ENCODE measurements at regions not wholly inside any gene's neighbourhood (a gene's known extent, or its start where the extent isn't known, plus 50 kb on each side); places are given as distances from the start of the nearest gene placed in this dataset.
A peak's percentile ranks its signal among the peaks of the same experiment; 100 is the strongest.

DNA sequence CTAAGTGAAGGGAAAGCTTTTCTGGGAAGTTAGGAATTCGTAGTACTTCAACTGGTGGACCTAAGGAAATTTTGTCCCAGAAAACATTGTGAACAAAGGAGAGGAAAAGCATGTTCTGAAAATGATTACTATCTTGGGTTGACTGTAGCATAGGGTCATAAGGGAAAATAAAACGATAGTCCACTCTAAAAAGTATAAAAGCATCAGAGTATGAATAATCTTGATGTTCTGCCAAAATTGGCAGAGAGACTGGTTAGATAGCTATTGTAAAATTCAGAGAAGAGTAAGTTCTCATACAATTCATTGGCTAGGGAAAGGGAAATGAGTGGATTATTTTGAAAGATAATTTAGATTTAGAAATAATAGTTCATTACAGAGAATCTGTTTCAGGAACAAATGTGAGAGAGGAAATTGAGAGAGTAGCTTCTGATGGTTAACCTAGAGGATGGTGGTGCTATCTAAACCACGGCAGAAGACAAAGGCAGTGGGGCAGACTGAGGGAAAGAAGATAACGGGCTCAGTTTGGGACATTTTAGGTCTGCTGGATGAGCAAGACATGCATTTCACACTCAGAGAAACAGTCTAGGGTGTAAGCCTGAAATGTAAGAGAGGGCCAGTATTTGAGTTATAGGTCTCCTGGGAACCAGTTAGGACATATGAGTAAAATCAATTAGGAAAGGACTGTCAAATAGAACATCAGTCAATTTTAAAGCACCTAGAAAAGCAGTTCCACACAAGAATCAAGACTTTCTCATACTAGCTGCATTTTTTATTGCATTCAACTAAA is 799.3 kb upstream of the CXADR start:
- intact Hi-C loops (cut with DNase I) = no loop called here
- H3K4me1 ChIP-seq (replicated peaks) = no peaks in the 10 kb centered on the region
- no peak for DNase-seq (ENCODE audit: low spot score)
- no peaks in the 10 kb centered on the region for H3K9me3 ChIP-seq
- H3K27ac ChIP-seq = no peak overlapping the region
- no peak overlapping the region for H3K4me3 ChIP-seq
- no peaks in the 10 kb centered on the region for H3K27me3 ChIP-seq (replicated peaks; ENCODE audit: insufficient read depth)
- WGBS = 54% methylated on average over 4 of the region's 4 CpGs
- no peaks in the 10 kb centered on the region for H3K36me3 ChIP-seq
- TF ChIP-seq POLR2AphosphoS5 (IDR thresholded peaks at IDR 0.05) = no peak
- TF ChIP-seq, protein P1, sequence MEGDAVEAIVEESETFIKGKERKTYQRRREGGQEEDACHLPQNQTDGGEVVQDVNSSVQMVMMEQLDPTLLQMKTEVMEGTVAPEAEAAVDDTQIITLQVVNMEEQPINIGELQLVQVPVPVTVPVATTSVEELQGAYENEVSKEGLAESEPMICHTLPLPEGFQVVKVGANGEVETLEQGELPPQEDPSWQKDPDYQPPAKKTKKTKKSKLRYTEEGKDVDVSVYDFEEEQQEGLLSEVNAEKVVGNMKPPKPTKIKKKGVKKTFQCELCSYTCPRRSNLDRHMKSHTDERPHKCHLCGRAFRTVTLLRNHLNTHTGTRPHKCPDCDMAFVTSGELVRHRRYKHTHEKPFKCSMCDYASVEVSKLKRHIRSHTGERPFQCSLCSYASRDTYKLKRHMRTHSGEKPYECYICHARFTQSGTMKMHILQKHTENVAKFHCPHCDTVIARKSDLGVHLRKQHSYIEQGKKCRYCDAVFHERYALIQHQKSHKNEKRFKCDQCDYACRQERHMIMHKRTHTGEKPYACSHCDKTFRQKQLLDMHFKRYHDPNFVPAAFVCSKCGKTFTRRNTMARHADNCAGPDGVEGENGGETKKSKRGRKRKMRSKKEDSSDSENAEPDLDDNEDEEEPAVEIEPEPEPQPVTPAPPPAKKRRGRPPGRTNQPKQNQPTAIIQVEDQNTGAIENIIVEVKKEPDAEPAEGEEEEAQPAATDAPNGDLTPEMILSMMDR (IDR thresholded peaks at IDR 0.05) = no peak

DNA sequence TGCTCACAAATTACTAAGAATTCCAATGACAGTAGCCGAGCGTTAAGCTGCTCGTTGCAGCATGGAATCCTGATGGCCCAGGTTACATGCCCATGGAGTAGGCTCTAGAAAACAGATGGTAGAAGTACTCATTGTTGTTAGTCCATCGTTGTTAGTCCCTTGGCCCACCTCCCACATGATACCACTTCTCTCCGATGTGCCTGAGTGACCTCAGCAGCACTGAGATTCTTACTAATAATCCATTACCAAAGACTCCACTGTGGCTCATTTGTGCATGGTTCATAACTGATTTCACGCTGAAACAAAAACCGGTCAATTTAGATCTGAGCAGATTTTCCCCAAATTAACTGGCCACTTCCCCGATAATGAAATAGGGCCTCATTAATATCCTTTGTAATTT is 772.3 kb upstream of the CXADR start:
- no peaks in the 10 kb centered on the region for H3K4me1 ChIP-seq (replicated peaks)
- H3K9me3 ChIP-seq = no peaks in the 10 kb centered on the region
- DNase-seq (ENCODE audit: low spot score) = no peak
- TF ChIP-seq POLR2AphosphoS5 (IDR thresholded peaks at IDR 0.05) (no peak), POLR2A (IDR thresholded peaks at IDR 0.05) (no peak)
- TF ChIP-seq, protein P1 (IDR thresholded peaks at IDR 0.05) = no peak
- 75% methylated on average over 8 of the region's 8 CpGs for WGBS
- no peak overlapping the region for H3K27ac ChIP-seq
- intact Hi-C loops (cut with DNase I) = no loop called here
- H3K36me3 ChIP-seq = no peaks in the 10 kb centered on the region
- H3K27me3 ChIP-seq (replicated peaks; ENCODE audit: insufficient read depth) = no peaks in the 10 kb centered on the region
- no peak overlapping the region for H3K4me3 ChIP-seq

DNA sequence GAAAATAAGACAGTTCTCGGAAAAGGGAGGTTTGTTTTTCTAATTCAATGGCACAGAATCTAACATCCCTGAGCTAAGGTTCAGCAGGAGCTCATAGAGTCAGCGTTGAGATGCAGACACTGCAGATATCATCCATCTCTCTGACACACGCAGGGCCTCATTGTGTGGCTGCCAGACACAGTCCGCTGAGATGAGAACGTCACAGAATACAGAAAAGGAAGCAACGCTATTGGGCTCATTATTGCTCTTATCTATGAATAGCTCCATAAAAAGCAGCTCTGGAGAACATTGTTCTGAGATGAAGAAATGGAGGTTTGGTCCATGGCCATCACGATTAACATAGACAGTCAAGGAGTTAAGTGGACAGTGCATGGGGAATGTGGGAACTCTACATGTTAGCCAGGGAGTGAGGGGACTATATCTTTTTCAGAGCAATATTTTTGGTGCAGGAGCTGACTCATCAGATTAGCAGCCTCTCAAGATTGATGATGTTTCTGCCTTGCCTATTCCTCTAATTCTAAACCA is 771.6 kb upstream of the CXADR start:
- H3K27ac ChIP-seq = no peak overlapping the region
- TF ChIP-seq POLR2AphosphoS5 (IDR thresholded peaks at IDR 0.05) (no peak), POLR2A (IDR thresholded peaks at IDR 0.05) (no peak)
- TF ChIP-seq, protein P1 (IDR thresholded peaks at IDR 0.05) = no peak
- DNase-seq (ENCODE audit: low spot score) = no peak
- no peaks in the 10 kb centered on the region for H3K27me3 ChIP-seq (replicated peaks; ENCODE audit: insufficient read depth)
- no peaks in the 10 kb centered on the region for H3K9me3 ChIP-seq
- no peak overlapping the region for H3K4me3 ChIP-seq
- no peaks in the 10 kb centered on the region for H3K36me3 ChIP-seq
- intact Hi-C loops (cut with DNase I) = no loop called here
- H3K4me1 ChIP-seq (replicated peaks) = no peaks in the 10 kb centered on the region
- 48% methylated on average over 7 of the region's 7 CpGs for WGBS

DNA sequence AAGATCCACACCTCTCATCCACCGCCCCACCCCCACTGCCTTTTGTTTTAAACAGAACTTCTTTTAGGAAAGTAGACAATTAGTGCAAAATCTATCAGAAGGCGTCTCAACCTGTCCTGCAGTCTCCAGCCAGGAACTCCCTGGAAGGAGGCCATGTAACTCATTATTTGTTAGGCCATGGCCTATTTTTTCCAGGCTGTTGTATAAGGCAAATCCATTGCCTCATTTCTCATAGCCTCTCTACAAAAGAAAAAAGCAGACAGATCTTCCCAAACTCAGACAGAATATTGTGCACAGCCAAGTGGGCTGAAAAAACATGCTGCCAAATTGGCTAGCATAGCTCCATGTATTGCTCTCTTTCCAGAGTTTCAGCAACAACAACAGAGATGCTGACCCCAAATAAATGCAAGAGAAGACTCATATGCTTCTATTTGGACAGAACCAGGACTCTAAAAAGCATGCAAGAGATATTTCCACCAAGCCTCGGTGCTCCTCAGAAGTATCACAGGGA is 770.7 kb upstream of the CXADR start:
- WGBS = 25% methylated on average over 3 of the region's 3 CpGs
- Histone ChIP-seq H3K36me3 (no peaks in the 10 kb centered on the region), H3K27me3 (replicated peaks; ENCODE audit: insufficient read depth) (no peaks in the 10 kb centered on the region), H3K4me1 (replicated peaks) (no peaks in the 10 kb centered on the region), H3K9me3 (no peaks in the 10 kb centered on the region), H3K4me3 (no peak overlapping the region), H3K27ac (no peak overlapping the region)
- intact Hi-C loops (cut with DNase I) = no loop called here
- TF ChIP-seq POLR2AphosphoS5 (IDR thresholded peaks at IDR 0.05) (peak; percentile 6), POLR2A (IDR thresholded peaks at IDR 0.05) (no peak)
- peak; percentile 18 for DNase-seq (ENCODE audit: low spot score)

DNA sequence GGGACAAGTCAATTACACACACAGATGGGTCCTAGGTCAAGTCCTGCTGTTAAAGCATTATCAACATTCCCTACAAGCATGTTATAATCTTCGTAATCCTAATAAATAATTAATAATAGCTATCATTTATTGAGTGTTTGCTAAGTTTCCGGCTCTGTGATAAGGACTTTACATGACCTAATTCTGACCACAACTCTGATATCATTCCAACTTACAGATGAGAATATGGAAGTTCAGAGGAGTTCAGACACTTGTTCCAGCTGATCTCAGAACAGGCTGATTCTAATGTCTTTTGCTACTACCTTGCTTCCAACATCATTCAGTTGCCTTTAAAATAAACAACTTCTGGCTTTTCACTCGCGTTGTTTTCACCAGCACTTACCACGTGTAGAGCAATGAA is 770.1 kb upstream of the CXADR start:
- H3K36me3 ChIP-seq = no peaks in the 10 kb centered on the region
- WGBS = 58% methylated on average over 5 of the region's 5 CpGs
- H3K27me3 ChIP-seq (replicated peaks; ENCODE audit: insufficient read depth) = no peaks in the 10 kb centered on the region
- H3K27ac ChIP-seq = no peak overlapping the region
- intact Hi-C loops (cut with DNase I) = no loop called here
- TF ChIP-seq, protein P1 (IDR thresholded peaks at IDR 0.05) = no peak
- TF ChIP-seq POLR2A (IDR thresholded peaks at IDR 0.05) = no peak
- no peak for TF ChIP-seq POLR2AphosphoS5 (IDR thresholded peaks at IDR 0.05)
- no peaks in the 10 kb centered on the region for H3K4me1 ChIP-seq (replicated peaks)
- no peaks in the 10 kb centered on the region for H3K9me3 ChIP-seq
- no peak for DNase-seq (ENCODE audit: low spot score)
- no peak overlapping the region for H3K4me3 ChIP-seq

All from prostate gland (tissue), 2 donors.